Neural progenitor cell (in vitro differentiated cells): ENCODE measurements at regions not wholly inside any gene's neighbourhood (a gene's known extent, or its start where the extent isn't known, plus 50 kb on each side); places are given as distances from the start of the nearest gene placed in this dataset.

Experiments used
- CTCF ChIP-seq: fragments of 200-600 bp; sonication (generic); IDR thresholded peaks from 2 replicates; pipeline ENCODE4 v1.5.1; 2017; ENCODE audit warnings: antibody characterized with exemption, mild to moderate bottlenecking
- EZH2 ChIP-seq: fragments of 200-600 bp; sonication (generic); IDR thresholded peaks from 2 replicates; pipeline ENCODE4 v1.6.1; 2017; ENCODE audit warnings: antibody characterized with exemption, mild to moderate bottlenecking, moderate library complexity
- EZH2phosphoT487 ChIP-seq: fragments of 200-600 bp; sonication (generic); IDR thresholded peaks from 2 replicates; pipeline ENCODE4 v1.6.1; 2017; ENCODE audit warnings: antibody characterized with exemption

DNA sequence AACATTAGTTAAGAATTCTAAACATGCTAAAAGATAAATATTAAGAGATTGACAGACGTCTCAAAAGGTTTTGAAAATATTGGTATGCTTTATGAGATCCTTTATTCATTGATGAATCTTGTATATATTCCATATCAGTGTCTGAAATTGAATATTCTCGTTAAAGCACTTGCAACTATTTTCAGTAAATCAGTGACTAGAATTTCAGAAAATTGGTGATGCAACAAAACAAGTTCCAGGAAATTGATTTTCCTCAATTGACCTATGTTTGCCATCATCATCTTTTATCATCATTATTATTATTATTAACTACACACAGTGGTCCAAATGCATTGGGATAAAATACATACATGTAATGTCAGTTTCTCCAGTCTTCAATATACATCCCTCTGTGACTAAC, 453.6 kb downstream of the CCER1 start:
- no peak for TF ChIP-seq CTCF
- TF ChIP-seq EZH2phosphoT487, result no peak
- TF ChIP-seq EZH2, result no peak
